GM12878 (cell line): ENCODE measurements at regions not wholly inside any gene's neighbourhood (a gene's known extent, or its start where the extent isn't known, plus 50 kb on each side); places are given as distances from the start of the nearest gene placed in this dataset.

Experiments used
- ATAC-seq: fragments of 200-7000 bp; cut with Tn5 transposase; 3 replicates; pipeline ENCODE4 v1.9.1; 2020; ENCODE audit warnings: mild to moderate bottlenecking, moderate library complexity
- BruUV-seq: library from RNA; stranded (reverse); fragments of 400-500 nt; replicated peaks from 2 replicates; lab custom pipeline; 2021; lab: Mats Ljungman, UMichigan
- CTCF ChIA-PET: fragments of 300-600 bp; sonication (Branson Sonifier 250); formaldehyde crosslinking; extraction: SDS; loops from one replicate; lab custom pipeline; 2021; ENCODE audit warnings: inconsistent platforms; lab: Yijun Ruan, JAX
- POLR2A ChIA-PET: fragments of 350-600 bp; formaldehyde crosslinking; extraction: SDS; loops from one replicate; lab custom pipeline; 2021; ENCODE audit warnings: inconsistent platforms; lab: Charles Lee
- RAD21 ChIA-PET: fragments of 300-600 bp; sonication (Branson Sonifier 250); formaldehyde crosslinking; loops from one replicate; lab custom pipeline; 2023; ENCODE audit warnings: antibody characterized with exemption; ENCODE audit not compliant: unreplicated experiment; lab: Charles Lee
- SMC1A ChIA-PET: fragments of 300-600 bp; sonication (Branson Sonifier 250); formaldehyde crosslinking; loops from one replicate; lab custom pipeline; 2023; ENCODE audit not compliant: unreplicated experiment, uncharacterized antibody; lab: Charles Lee
- DNase-seq: peaks from one replicate; pipeline ENCODE4 v3.0.0-alpha.2; 2011; ENCODE audit warnings: low read depth, low spot score
- FAIRE-seq: peaks from 3 replicates; lab custom pipeline; 2011; peaks lifted over from hg19 to GRCh38; lab: Jason Lieb, UNC
- H2AFZ ChIP-seq: 2 replicates; pipeline ENCODE4 v1.6.0; 2011; ENCODE audit warnings: low read depth, low read length, control low read depth; ENCODE audit not compliant: control insufficient read depth
- H3K27ac ChIP-seq: 2 replicates; pipeline ENCODE4 v1.5.1; 2011; ENCODE audit warnings: control low read depth; ENCODE audit not compliant: control insufficient read depth, insufficient read depth
- H3K27me3 ChIP-seq, 2 experiments: replicated peaks in 1 of 2; 2 replicates each; pipeline versions ENCODE4 v1.6.0 to v1.6.1; 2011; ENCODE audit warnings: low read length in 1 of 2; ENCODE audit not compliant: control insufficient read depth in 2 of 2, insufficient read depth in 2 of 2
- H3K36me3 ChIP-seq, 2 experiments: 2 replicates each; pipeline ENCODE4 v1.5.1; 2011; ENCODE audit warnings: low read length in 1 of 2; ENCODE audit not compliant: control insufficient read depth in 2 of 2, insufficient read depth in 2 of 2
- H3K4me1 ChIP-seq: 2 replicates; pipeline ENCODE4 v1.6.1; 2011; ENCODE audit warnings: mild to moderate bottlenecking, low read length, moderate library complexity, mixed read lengths; ENCODE audit not compliant: control insufficient read depth, insufficient read depth
- H3K4me2 ChIP-seq: 2 replicates; pipeline ENCODE4 v1.6.0; 2011; ENCODE audit warnings: control low read depth; ENCODE audit not compliant: control insufficient read depth, insufficient read depth
- H3K4me3 ChIP-seq: fragments of 200-600 bp; sonication (generic); 2 replicates; pipeline ENCODE4 v1.5.1; 2016
- H3K79me2 ChIP-seq: 2 replicates; pipeline ENCODE4 v1.6.0; 2011; ENCODE audit warnings: low read length; ENCODE audit not compliant: control insufficient read depth, insufficient read depth
- H3K9ac ChIP-seq: 2 replicates; pipeline ENCODE4 v1.8.0; 2011; ENCODE audit warnings: low read length, control low read depth, mixed read lengths; ENCODE audit not compliant: control insufficient read depth, insufficient read depth
- H3K9me3 ChIP-seq: replicated peaks from 3 replicates; pipeline ENCODE4 v1.5.1; 2011; ENCODE audit warnings: mild to moderate bottlenecking, low read length; ENCODE audit not compliant: control insufficient read depth, insufficient read depth
- H4K20me1 ChIP-seq: 2 replicates; pipeline ENCODE4 v1.6.0; 2011; ENCODE audit not compliant: control insufficient read depth, insufficient read depth
- CEBPZ ChIP-seq: fragments of 150-350 bp; IDR thresholded peaks from 2 replicates; pipeline ENCODE4 v1.6.1; 2016; ENCODE audit warnings: low read depth, low read length
- KDM1A ChIP-seq: fragments of 200-600 bp; sonication (generic); IDR thresholded peaks from 2 replicates; pipeline ENCODE4 v1.6.1; 2016; ENCODE audit warnings: borderline replicate concordance
- RELA ChIP-seq: fragments of 450-650 bp; IDR thresholded peaks from 2 replicates; pipeline ENCODE4 v1.8.0; 2014; ENCODE audit warnings: borderline replicate concordance; ENCODE audit not compliant: partially characterized antibody
- ZBED1 ChIP-seq: IDR thresholded peaks from 2 replicates; pipeline ENCODE4 v1.6.1; 2016; ENCODE audit warnings: borderline replicate concordance
- ZNF384 ChIP-seq: IDR thresholded peaks from 2 replicates; pipeline ENCODE4 v1.6.1; 2012; ENCODE audit warnings: low read depth, mild to moderate bottlenecking, low read length, improper control_type of control experiment, borderline replicate concordance
- ZNF687 ChIP-seq: fragments of 450-650 bp; IDR thresholded peaks from 2 replicates; pipeline ENCODE4 v1.6.1; 2017; ENCODE audit warnings: mild to moderate bottlenecking, moderate library complexity
- WGBS: methylation state at CpG from one replicate; pipeline ENCODE4 v1.1.6; 2016; ENCODE audit warnings: low lambda C conversion rate; ENCODE audit not compliant: insufficient replicate concordance, insufficient coverage; ENCODE audit errors: missing lambda C conversion rate; 5-methylcytosine and 5-hydroxymethylcytosine counted together
- in situ Hi-C: fragments of 300-500 bp; cut with MboI; formaldehyde crosslinking; loops from 9 replicates; pipeline ENCODE4 v1.14.3; 2018; ENCODE audit warnings: mixed read lengths
- intact Hi-C: fragments of 100-400 bp; cut with micrococcal nuclease; formaldehyde crosslinking; loops from one replicate; pipeline ENCODE4 v1.14.2; 2022; ENCODE audit not compliant: unreplicated experiment

- TF ChIP-seq CEBPZ (no peak), KDM1A (no peak), RELA (no peak)
Measured at GRCh38 chr22:27168681-27169080, 511.3 kb downstream of the MIAT start (continued).

GRCh38 chr22:27170491-27170890, 513.1 kb downstream of the MIAT start:
- no peak for TF ChIP-seq ZBED1
- no peak for TF ChIP-seq ZNF384
- no peak for TF ChIP-seq ZNF687
- Histone ChIP-seq H3K79me2 (no peaks in the 10 kb centered on the region), H3K4me2 (no peak overlapping the region), H3K36me3 (no peaks in the 10 kb centered on the region), H3K4me3 (no peak overlapping the region), H3K27me3 (no peaks in the 10 kb centered on the region; a peak in 2 of 4 replicates), H3K9ac (no peak overlapping the region), H3K4me1 (no peaks in the 10 kb centered on the region), H3K27ac (no peak overlapping the region), H2AFZ (no peak overlapping the region), H4K20me1 (no peaks in the 10 kb centered on the region), H3K9me3 (no peaks in the 10 kb centered on the region)
- ChIA-PET SMC1A (no interaction called here), RAD21 (no interaction called here), CTCF (no interaction called here), POLR2A (no interaction called here)
- FAIRE-seq (no peak), DNase-seq (no peak), ATAC-seq (no peak)
- 11% methylated on average over 4 of the region's 4 CpGs for WGBS
- BruUV-seq, result no TSS peak
- intact Hi-C loops (no loop called here), in situ Hi-C loops (loop anchor here (5.0 kb wide), 1 partner anchor 53 kb away; no protein-coding TSS in a partner anchor)
